HG02610 (cell line): ENCODE measurements at regions not wholly inside any gene's neighbourhood (a gene's known extent, or its start where the extent isn't known, plus 50 kb on each side); places are given as distances from the start of the nearest gene placed in this dataset.
"Not testable (repeated sequence)": the region's sequence is repeated elsewhere in the genome, so short reads cannot be mapped to it uniquely, and the experiment has no call there.

Source experiments
- ATAC-seq: cut with Tn5 transposase; IDR thresholded peaks from one replicate; pipeline ENCODE4 v1.9.1; 2021; ENCODE audit warnings: mild to moderate bottlenecking, moderate library complexity; ENCODE audit not compliant: unreplicated experiment

DNA sequence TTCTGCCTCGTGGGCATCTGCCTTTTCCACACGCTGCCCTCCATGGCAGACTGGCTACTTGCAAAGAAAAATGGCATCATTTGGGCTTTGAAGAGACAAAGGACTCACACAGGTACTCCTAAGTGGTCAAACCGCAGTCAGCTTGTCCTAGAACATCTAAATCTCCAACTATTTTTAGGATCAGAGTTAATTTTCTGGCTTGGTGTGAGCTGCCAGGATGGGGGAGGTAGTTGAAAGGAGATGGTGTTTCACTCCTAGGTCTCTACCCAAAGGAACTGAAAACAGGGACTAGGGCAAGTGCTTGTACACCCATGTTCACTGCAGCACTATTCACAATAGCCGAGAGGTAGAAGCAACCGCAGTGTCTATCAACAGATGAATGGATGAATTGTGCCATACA lies 107.9 kb upstream of the ATL2 start:
- ATAC-seq = no peak

GRCh38 chr2:38483776-38484501 lies 106.9 kb upstream of the ATL2 start:
- ATAC-seq = no peak

GRCh38 chr2:38482710-38483109 lies 105.6 kb upstream of the ATL2 start:
- not testable (repeated sequence) for ATAC-seq

- ATAC-seq = no peak
Observed at GRCh38 chr2:38480617-38481016, 103.5 kb upstream of the ATL2 start.

DNA sequence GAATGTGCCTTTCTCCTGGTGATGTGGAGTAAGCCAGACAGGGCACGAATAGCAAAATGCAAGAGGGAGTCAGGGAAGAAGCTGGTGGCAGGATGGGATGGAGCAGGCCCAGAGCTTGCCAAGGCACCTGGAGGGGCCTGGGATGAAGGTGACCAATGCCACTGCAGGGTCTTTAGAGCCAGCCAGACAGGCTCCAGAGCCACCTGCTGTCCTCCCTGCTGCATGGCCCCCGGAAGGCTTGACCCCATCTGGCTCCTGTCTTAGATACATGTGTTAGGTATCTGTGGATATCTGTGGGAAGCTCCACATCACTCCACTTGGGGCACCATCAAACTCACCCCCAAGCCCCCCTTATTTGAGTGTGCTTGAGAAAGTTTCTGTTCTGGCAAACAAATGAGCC lies 99.9 kb upstream of the ATL2 start:
- ATAC-seq = no peak

DNA sequence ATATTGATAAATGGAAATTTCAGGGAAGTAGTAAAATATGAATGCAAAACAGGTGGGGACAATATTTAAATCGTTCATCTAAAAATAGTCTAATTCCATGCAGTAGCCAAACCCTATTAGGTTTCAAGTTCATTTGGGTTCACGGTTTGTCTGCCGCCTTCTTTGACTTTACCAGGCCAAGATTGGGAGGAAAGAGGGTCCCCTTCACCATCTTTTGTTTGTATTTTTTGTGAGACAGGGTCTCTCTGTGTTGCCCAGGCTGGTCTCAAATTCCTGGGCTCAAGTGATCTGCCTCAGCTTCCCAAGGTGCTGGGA lies 98.5 kb upstream of the ATL2 start:
- no peak for ATAC-seq

GRCh38 chr2:38474715-38475566 lies 97.9 kb upstream of the ATL2 start:
- ATAC-seq = no peak

GRCh38 chr2:38474021-38474456 lies 97.0 kb upstream of the ATL2 start:
- ATAC-seq = peak; percentile 64

- peak; percentile 8 for ATAC-seq
Observed at GRCh38 chr2:38473333-38474005, 96.4 kb upstream of the ATL2 start.

DNA sequence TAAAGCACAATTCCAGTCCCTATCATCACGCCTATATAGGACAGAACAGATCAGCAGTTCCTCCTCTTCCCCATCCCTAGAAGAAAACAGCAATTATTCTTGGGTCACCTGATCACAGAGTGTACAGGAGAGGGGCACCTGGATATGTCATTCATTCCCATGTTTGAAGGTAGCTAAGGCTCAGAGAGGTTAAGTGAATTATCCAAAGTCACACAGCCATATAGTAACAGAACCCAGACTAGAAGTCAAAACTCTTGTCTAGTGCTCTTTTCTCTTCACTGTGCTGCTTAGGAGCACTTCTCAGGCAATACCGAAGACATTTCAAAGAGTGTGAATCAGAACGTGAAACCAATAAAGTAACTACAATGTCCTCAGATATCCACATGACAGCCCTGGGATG lies 93.0 kb upstream of the ATL2 start:
- no peak for ATAC-seq

DNA sequence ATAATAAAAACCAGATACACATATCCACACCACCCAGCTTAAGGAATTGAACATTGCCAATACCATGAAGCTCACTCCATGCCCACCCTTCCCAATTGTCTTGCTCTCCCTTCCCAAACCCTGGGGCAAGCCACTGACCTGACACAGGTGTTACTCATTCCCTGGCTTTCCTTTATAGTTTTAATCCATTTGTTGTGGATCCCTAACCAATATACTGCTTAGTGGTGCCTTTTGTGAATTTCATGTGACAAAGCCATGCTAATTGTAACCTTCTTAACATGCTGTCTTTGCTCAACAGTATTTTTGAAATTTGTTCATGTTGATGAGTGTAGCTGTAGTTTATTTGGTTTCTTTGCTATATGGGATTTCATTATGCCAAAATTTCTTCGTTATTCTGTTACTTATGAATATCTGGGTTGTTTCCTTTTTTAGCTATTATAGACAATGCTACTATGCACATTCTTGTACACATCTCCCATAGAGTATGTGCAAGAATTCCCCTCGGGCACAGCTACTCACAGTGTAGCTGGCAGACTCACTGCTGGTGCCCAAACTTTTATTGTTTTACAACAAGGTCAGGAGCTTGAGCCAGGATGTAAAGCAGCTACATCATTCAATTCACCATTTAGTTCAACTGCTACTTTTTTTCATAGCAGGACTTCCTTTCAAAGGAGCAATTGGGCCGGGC lies 90.8 kb upstream of the ATL2 start:
- ATAC-seq = no peak

GRCh38 chr2:38466876-38467767 lies 90.0 kb upstream of the ATL2 start:
- no peak for ATAC-seq

DNA sequence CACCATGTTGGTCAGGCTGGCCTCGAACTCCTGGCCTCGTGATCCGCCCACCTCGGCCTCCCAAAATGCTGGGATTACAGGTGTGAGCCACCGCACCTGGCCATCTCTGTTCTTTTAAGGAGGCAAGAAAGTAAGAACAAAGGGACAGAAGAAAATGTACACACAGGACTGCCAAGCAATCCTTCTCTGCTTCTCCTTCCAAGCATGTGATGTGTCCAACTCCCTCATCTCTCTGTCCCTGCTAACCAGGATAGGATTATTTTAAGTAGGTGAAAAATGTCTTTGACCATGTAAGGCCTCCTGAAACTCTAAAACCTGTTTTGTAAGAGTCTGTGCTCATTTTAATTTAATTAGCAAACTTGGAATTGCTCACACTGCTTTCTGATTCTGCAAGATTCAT lies 89.3 kb upstream of the ATL2 start:
- no peak for ATAC-seq

- peak; percentile 44 for ATAC-seq
Observed at GRCh38 chr2:38465789-38466127, 88.7 kb upstream of the ATL2 start.

- no peak for ATAC-seq
Observed at GRCh38 chr2:38464971-38465788, 88.1 kb upstream of the ATL2 start.

DNA sequence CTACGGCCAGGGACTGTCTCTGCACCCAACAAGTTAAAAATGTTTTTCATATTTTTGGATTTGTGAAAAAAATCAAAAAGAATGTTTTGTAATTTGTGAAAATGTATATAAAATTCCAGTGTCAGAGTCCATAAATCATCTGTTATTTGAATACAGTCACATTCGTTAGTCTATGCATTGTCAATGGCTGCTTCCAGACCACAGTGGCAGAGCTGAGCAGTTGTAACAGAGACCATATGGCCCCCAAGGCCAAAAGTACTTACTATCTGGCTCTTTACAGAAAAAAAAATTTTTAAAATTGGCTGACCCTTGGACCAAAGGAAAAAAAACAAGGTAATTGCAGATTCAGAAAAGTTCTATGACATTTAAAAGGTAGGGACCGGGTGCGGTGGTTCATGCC lies 86.7 kb upstream of the ATL2 start:
- ATAC-seq = no peak

- no peak for ATAC-seq
Observed at GRCh38 chr2:38462121-38462661, 85.1 kb upstream of the ATL2 start.

DNA sequence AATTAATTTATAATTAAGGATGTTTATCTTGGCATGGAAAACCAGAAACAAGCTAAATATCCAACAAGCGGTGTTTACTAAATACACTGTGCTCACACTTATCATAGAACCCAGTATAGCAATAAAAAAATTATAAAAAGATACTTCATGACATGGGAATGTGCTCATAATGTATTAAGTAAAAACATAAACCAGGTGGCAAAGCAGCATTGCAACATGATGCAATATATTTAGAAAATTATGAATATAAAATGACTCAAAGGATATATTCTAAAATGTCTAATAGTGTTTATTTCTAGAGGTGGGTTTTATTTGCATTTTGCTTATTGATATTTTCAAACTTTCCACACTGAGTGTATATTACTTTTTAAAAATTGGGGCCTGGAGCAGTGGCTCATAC lies 84.4 kb upstream of the ATL2 start:
- no peak for ATAC-seq

GRCh38 chr2:38460313-38460712 lies 83.2 kb upstream of the ATL2 start:
- ATAC-seq = no peak
